ENCODE measurements at regions not wholly inside any gene's neighbourhood (a gene's known extent, or its start where the extent isn't known, plus 50 kb on each side); places are given as distances from the start of the nearest gene placed in this dataset.
"Not testable (repeated sequence)": the region's sequence is repeated elsewhere in the genome, so short reads cannot be mapped to it uniquely, and the experiment has no call there.

DNA sequence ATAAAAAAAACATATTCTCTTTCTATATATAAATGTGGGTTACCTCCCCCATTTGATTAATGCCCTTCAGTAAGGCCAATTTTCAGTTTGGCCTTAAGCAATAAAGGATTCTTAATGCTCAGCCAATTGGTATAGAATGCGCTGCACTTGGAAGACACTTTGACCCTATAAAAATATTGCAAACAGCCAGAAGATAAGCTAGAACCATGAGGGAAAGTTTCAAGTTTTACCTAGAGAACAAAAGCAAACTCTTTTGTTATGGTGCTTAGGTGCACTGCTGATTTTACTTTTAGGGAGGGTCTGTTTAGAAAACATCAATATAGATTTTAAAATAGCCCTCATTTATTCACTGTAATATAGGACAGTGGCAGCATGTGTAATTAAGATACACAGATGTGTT is 251.6 kb upstream of the SLC16A7 start:
- no peak for DNase-seq

DNA sequence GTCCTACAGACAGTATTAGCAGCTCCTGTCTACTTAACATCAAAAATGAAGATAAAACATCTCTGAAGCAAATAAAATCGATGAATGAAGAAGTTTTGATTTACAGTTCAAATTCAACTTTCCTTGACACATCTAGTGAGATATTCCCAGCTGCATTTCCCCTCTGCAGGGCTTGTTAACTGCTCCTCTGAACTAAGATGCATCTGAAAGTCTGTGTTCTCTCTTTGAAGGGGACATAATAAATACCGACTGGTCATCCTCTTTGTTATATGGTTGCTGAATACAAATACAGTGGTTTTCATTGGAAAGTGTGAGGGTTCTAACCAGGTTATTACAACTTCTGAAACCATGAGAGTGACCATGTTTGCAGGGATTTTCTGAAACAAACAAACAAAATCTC is 266.4 kb upstream of the SLC16A7 start:
- no peak for DNase-seq

DNA sequence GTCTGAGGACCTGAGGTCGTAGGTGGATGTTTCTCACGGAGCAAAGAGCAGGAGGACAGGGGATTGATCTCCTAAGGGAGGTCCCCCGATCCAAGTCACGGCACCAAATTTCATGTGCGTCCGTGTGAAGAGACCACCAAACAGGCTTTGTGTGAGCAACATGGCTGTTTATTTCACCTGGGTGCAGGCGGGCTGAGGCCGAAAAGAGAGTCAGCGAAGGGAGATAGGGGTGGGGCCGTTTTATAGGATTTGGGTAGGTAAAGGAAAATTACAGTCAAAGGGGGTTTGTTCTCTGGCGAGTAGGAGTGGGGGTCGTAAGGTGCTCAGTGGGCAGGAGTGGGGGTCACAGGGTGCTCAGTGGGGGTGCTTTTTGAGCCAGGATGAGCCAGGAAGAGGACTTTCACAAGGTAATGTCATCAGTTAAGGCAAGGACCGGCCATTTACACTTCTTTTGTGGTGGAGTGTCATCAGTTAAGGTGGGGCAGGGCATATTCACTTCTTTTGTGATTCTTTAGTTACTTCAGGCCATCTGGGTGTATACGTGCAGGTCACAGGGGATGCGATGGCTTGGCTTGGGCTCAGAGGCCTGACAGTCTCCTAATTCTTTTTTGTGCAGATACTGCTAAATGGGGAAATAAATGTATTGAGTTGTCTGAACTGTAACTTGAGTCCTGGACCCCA is 267.3 kb upstream of the SLC16A7 start:
- DNase-seq: not testable (repeated sequence)

DNA sequence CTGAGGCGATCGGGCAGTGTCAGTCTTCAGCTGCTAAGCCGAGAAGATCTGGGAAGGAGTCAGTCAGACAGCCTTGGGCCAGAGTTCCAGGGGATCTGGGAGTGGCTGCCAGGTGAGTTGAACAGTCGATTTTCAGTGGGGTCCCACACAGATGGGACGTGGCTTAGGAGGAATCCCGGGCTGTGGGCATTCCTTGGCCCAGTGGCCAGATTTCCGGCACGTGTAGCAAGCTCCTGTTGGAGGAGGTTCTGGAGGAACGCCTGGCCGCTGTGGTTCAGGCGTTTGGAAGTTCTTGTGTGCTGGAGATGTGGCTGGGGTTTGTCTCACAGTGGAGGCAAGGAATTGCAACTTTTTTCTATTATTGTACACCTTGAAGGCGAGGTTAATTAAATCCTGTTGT is 269.4 kb upstream of the SLC16A7 start:
- not testable (repeated sequence) for DNase-seq

DNA sequence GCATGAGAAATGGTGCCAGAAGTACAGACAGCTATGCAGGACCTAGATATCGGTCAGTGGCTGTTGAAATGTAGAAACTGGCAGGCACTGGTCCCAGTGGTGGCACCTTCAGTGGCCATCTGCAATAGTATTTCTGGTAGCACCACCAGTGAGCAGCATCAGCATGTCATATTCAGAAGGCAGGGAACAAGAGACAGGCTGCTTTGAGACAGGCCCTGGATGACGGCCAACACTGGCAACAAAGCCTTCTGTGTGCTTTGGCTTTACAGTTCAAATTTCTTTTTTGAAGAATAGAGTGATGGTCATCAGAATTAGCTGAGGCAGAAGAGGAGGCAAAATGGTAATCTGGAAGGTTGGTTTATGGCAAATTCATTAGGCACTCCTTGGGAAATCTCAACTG is 273.4 kb upstream of the SLC16A7 start:
- DNase-seq: no peak

DNA sequence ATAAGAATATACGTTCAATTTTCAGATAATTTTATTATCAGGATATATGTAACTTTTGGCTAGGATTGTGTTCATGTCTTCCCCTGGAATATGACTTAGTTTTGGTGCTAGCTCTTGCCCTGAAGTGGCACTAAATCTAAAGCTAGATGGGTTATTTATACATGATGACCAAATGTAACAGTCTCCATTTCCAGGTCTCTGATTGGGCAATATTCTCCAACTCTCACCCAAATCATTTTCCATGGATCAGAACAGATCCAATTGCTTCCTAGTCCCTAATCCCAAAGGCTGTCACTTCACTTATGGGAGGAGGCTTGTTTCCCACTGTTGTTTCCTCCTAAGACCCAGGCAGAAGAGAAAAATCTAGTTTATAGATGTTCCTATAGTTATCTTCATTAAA is 274.6 kb upstream of the SLC16A7 start:
- DNase-seq: no peak

DNA sequence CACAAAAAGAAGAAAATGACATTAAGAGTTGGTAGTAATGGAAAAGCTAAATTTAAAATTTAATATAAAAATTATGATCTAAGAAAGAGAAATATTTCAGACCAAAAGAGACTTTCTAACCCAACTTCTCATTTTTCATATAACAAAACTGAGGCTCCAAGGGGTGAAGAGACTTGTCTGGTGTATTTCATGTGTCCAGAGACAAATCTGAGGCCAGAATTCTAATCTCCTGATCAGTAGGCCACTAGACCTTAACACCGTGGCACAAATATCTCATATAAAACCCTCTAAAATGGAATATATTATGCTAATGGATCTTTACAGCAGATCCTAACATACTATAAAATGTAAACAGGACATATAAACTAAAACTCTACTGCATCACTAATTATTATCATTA is 275.7 kb upstream of the SLC16A7 start:
- DNase-seq: no peak

DNA sequence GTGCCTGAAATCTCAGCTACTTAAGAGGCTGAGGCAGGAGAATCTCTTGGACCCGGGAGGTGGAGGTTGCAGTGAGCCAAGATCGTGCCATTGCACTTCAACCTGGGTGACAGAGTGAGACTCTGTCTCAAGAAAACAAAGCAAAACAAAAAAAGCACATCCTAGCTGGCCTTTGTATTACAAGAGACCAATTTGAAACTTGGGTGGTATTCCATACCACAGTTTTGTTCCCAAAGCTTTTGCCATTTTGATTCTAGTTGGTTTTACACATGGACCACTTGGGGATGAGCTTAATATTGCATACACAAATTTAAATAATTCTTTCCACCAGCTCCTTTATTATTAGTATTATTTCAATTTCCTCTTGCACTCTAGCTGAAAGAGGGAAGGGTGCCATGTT is 276.9 kb upstream of the SLC16A7 start:
- DNase-seq: no peak

DNA sequence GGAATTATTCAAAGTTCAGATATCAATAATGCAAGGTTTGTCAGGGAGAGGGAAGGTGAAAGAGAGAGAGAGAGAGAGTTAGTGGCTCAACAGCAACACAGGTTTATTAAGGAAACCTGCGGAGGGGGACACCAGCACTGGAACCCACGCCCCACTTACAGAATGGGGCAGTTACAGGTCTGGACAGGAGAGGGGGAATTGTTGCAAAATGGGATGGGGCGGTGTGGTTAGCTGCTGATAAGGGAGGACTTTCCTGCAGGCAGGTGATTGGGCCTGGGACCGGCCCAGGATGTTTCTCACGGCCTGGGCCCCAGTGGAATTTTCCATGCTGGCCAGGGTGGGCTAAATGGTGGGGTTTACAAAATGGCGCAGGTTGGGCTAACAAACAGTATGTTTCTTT is 278.2 kb upstream of the SLC16A7 start:
- DNase-seq: no peak

DNA sequence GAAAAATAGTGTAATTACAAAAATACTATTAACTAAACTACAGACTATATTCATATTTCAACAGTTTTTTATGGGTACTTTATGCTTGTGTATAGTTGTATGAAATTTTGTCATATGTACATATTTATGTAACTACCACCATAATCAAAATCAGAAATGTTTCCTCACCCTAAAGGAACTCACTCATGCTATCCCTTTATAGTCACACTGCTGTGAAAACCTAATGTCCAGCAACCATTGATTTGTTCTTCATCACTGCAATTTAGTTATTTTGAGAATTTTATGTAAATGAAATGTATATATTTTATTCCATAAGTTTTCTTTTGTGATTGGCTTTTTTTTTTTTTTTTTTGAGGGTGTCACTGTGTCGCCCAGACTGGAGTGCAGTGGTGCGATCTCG is 278.9 kb upstream of the SLC16A7 start:
- DNase-seq: no peak

DNA sequence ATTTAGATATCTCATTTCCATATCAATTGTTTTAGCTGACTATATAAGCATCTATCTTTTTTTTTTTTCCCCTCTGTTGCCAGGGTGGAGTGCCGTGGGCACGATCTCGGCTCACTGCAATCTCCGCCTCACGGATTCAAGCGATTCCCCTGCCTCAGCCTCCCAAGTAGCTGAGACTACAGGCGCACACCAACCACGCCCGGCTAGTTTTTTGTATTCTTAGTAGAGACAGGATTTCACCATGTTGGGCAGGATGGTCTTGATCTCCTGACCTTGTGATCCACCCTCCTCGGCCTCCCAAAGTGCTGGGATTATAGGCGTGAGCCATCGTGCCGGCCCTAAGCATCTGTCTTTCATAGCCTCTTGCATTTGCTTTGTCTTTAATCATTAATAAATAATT is 279.5 kb upstream of the SLC16A7 start:
- not testable (repeated sequence) for DNase-seq

DNA sequence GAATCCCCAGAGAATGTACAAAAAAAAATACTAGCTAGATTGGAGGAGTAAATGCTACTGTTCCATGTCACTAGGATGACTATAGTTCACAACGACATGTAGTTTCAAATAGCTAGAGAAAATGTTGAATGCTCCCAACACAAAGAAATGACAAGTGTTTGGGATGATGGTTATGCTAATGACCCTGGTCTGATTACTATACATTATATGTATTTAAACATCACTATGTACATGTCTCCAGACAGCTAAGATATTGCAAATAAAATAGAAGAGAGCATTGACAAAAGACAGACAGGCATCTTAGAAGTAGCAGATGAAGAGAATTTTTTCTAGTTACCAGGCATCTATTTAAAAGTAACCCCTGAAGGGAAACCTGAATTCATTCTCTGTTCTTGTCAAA is 281.6 kb upstream of the SLC16A7 start:
- DNase-seq: no peak

DNA sequence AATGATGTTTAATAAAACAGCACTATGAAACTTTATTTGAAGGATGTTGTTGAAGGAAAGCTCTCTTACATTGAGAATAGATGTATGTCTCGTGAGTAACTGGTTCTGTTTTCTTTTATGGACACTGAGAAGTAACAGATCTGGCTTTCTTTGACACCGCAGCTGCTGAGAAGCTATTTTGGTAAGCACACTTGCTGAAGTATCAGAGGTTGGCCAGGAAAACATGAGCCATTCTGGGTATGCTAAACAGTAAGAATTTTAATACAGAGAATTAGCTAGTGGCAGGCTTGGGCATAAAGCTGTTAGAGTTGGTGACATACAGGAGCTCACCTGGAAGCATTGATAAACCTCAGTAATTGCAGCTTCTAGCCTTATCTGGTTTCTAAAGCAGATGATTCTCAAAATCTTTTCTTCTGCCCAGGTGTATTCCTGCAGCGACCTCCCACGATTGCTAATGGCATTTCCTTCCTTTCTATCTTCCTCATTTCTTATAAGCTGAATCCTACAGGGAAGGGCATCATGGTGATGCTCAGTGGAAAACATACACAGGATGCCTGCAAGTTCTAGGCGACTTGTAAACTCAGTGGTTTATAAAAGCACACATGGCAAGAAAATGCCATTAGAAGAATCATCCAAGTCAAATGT is 291.6 kb upstream of the SLC16A7 start:
- DNase-seq: no peak

DNA sequence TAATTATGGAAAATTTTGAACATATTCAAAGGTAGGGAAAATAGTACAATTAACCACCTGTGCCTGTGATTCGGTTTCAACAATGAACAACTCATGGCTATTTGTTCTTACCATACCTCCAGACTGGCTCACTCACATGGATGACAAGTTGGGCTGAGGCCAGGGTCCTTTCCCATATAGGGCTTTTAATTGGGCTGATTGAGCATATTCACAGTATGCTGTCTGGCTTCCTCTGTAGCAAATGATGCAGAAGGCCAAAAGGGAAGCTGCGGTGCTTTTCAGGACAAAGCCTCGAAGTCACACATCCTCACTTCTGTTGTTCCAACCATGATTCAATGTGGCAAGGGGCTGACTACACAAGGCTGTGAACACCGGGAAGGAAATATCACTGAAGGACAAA is 297.5 kb upstream of the SLC16A7 start:
- no peak for DNase-seq

DNA sequence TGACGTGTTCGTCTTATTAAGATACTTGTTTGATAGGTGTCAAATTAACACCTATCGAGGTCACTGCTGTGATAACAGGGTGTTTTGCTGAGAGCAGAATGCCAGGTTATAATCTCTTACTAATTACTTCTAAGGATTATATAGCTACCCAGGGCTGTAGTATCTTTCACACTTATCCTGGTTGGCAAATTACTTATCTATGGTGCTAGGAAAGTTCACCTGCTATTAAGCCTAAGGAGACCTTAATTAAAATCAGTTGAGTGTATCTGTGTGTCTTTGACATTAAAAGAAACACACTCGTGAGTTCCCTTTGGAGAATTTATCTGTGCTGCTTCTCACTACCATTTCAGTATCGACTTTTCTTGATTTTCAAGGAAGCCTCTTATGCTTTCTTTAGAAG is 301.6 kb upstream of the SLC16A7 start:
- DNase-seq: no peak

DNA sequence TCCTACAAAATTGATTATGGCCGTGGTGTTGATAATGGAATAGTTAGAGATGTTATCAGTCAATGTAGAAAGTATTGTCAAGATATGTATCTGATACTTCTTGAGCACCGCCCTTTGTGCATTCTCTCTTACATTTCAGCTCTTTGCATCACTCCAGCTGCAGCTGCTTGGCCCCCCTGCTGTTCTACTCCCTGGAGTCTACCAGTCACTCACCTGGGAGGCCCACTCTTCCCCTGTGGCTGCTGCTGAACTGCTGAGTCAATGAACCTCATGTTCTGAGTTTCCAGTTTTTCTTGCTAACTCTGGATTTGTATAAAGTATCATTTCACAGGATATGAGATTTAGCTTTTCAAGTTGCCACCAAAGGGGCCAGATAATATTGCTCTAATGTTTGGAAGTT is 312.8 kb upstream of the SLC16A7 start:
- no peak for DNase-seq

DNA sequence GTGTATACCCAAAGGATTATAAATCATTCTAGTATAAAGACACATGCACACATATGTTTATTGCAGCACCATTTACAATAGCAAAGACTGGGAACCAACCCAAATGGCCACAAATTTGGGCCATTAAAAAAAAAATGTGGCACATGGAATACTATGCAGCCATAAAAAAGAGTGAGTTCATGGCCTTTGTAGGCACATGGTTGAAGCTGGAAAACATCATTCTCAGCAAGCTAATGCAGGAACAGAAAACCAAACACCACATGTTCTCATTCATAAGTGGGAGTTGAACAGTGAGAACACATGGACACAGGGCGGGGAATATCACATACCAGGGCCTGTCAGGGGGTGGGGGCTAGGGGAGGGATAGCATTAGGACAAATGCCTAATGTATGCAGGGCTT is 322.3 kb upstream of the SLC16A7 start:
- DNase-seq: not testable (repeated sequence)

DNA sequence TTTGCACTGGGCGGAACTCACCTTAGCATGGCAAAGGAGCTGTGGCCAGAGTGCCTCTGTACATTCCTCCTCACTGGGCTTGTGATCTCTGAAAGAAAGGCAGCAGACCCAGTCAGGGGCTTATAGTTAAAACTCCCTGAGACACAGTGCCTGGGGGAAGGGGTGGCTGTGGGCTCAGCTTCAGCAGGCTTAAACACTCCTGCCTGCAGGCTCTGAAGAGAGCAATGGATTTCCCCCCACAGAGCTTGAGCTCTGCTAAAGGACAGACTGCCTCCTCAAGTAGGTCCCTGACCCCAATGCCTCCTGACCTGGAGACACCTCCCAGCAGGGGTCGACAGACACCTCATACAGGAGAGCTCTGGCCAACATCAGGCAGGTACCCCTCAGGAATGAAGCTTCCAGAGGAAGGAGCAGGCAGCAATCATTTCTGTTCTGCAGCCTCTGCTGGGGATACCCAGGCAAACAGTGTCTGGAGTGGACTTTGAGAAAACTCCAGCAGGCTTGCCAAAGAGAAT is 327.5 kb upstream of the SLC16A7 start:
- no peak for DNase-seq

DNA sequence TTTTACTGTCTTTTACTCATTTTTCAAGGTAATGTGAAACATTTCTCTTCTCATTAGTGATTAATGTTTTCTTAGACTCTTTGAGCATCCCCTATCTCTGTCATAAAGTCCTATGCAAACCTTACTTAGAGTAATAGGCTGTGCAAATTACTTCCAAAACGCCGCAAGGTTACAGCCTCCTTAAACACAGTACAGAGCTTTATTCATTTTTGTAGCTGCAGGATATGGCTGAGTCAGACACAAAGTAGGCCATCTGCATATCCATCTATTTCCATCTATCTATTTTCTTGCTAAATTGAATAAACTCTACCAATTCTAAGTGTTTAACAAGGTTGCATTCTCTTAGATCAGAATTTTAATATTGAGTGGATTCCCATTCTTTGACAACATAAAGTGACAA is 335.6 kb upstream of the SLC16A7 start:
- DNase-seq: no peak

DNA sequence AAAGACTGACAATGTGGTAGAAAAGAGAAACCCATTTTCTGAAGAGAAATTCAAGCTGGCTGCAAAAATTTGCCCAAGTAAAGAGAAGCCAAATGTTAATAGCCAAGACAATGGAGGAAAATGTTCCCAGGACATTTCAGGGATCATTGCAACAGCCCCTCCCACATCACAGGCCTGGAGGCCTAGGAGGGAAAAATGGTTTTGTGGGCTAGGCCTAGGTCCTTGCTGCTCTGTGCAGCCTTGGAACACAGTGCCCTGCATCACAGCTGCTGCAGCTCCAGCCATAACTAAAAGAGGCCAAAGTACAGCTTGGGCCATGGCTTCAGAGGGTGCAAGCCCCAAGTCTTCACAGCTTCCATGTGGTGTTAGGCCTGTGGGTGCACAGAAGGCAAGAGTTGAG is 332.4 kb upstream of the LRIG3 start:
- no peak for DNase-seq

DNA sequence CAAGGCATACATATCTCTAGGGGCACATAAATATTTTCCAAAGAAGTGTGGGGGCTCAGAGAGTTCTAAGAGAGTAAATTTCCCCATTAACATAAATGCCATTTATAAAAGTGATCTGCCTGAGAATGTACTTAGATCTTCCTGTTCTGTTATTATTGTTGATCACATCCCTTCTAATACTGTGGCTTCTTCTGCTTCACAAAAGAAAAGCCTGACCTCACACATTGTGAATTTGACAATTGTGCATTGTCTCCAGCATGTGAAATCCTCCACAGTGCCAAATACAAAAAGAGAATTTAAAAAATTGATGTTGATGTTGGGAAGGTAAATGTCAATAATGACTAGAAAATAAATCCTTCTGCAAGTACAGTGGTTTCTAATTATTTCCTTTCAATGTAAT is 330.5 kb upstream of the LRIG3 start:
- DNase-seq: no peak

DNA sequence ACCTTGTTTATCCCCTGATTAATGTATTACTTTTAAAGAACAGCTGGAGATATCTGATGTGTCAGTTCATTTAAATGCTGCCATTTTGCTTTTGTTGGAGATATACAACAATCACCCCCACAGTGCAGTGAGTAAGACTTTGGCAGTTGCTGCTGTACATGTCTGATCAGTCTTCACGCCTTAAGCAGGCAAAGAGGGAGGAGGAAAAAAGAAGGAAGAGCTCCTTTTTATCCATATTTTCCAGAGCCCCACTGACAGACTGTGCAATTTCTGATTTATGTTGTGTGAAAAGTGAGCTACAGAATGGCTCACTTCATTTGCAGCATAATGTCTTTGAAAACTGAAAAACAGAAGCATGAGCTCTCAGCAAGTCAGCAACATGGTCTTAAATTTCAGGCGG is 319.7 kb upstream of the LRIG3 start:
- no peak for DNase-seq

DNA sequence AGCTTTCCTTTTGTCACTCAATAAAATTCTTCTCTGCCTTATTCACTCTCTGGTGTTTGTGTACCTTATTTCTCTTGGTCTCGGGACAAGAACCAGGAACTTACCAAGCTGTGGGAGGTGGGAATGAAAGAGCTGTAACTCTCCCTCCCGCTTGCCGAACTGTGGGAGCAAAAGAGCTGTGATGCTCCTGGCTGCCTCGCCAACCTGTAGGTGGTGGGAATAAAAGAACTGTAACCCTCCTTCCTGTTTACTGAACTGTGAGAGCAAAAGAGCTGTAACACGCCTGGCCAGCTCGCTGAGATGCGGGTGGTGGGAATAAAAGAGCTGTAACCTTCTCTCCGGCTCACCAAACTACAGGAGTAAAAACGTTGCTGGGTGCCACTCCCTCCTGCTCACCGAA is 314.1 kb upstream of the LRIG3 start:
- no peak for DNase-seq

DNA sequence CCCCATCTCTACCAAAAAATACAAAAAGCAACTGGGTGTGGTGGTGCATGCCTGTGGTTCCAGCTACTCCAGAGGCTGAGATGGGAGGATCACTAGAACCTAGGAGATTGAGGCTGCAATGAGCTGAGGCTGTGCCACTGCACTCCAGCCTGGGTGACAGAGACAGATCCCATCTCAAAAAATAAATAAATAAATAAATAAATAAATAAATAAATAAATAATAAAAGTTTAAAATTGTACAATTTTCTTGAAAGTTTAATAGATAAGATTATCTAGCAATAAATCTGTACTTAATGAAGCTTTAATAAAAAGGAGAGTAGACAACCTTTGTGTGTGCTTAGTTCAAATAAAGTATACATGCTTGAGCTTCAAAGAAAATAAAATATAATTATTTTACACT is 310.0 kb upstream of the LRIG3 start:
- DNase-seq: no peak

DNA sequence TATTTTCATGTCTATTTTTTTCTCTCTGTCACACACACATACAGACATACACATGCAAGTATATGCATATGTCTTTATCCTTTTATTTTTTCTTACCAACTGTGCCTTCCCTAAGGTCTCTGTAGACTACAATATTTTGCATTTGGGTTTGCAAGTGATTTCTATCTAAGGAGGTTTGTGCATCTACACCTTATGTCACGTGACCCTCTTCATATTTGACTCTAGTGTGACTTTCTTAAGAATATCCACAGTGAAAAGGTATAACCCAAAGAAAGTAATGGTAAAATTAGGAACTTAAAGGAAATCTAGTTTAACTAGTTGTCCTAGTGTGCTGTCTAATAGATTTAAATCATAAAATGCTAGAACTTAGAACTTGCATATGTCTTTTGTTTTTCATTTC is 298.8 kb upstream of the LRIG3 start:
- DNase-seq: no peak
